K562 (cell line): ENCODE measurements at regions not wholly inside any gene's neighbourhood (a gene's known extent, or its start where the extent isn't known, plus 50 kb on each side); places are given as distances from the start of the nearest gene placed in this dataset.

ENCODE experiments used
- BRD4 ChIP-seq: fragments of 200-600 bp; sonication (generic); IDR thresholded peaks from 2 replicates; pipeline ENCODE4 v1.6.1; 2017; ENCODE audit warnings: inconsistent platforms
- HDAC6 ChIP-seq: IDR thresholded peaks from 2 replicates; pipeline ENCODE4 v1.6.1; 2012; ENCODE audit warnings: low read depth, mild to moderate bottlenecking, control low read depth, inconsistent platforms, low read length, moderate library complexity
- HEY1 ChIP-seq: fragments of 250-450 bp; sonication (Bioruptor Pico); IDR thresholded peaks from 2 replicates; pipeline ENCODE4 v1.5.0; 2020; ENCODE audit warnings: mild to moderate bottlenecking, moderate library complexity, borderline replicate concordance
- NEUROD1 ChIP-seq: fragments of 150-350 bp; IDR thresholded peaks from 2 replicates; pipeline ENCODE4 v1.6.1; 2014; ENCODE audit warnings: borderline replicate concordance, low read length, low read depth; ENCODE audit not compliant: partially characterized antibody
- RBM14 ChIP-seq: fragments of 200-400 bp; formaldehyde crosslinking; IDR thresholded peaks from 2 replicates; pipeline ENCODE4 v1.6.1; 2018; ENCODE audit warnings: low read depth, mild to moderate bottlenecking, low read length, moderate library complexity, borderline replicate concordance; ENCODE audit not compliant: insufficient read depth
- SMC3 ChIP-seq: conservative IDR thresholded peaks from 2 replicates; pipeline ENCODE4 v1.6.1; 2011; ENCODE audit warnings: low read depth, low read length, improper control_type of control experiment; ENCODE audit not compliant: insufficient read depth
- ZNF253 ChIP-seq: fragments of 250-450 bp; sonication (Bioruptor Pico); conservative IDR thresholded peaks from 2 replicates; pipeline ENCODE4 v1.6.1; 2021; ENCODE audit warnings: mild to moderate bottlenecking
- TF ChIP-seq, protein P1 (sequence below), 3 experiments: IDR thresholded peaks in 2 of 3; conservative IDR thresholded peaks in 1 of 3; 2 replicates each; pipeline ENCODE4 v1.5.1; 2011 to 2012; ENCODE audit warnings: low read length in 3 of 3, mild to moderate bottlenecking in 3 of 3, control low read depth in 2 of 3, improper control_type of control experiment in 1 of 3, inconsistent platforms in 1 of 3, low read depth in 1 of 3, mixed read lengths in 1 of 3, moderate library complexity in 1 of 3; ENCODE audit not compliant: insufficient read depth in 2 of 3
- TF ChIP-seq, protein P2 (sequence below), 2 experiments: IDR thresholded peaks; 2 replicates each; pipeline ENCODE4 v1.6.1; 2012; ENCODE audit warnings: improper control_type of control experiment in 2 of 2, low read depth in 2 of 2, low read length in 2 of 2, borderline replicate concordance in 1 of 2

DNA sequence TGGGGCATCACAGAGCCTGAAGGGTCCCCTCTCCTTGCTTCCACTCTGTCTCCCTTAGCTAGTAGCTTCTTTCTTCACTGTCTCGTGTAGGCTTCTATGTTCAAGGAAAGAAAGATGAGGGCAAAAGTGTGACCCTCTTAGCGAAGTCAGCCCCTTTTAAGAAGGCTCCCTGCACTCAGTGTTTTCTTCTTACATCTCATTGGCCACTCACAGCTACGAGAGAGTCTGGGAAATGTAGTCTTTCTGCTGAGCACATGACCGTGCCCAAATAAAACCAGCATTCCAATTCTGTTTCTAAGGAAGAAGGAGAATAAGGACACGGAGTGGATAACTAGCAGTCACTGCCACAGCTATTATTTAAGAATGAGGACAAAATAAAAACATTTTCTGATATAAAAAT lies 104.9 kb upstream of the TNR start:
- TF ChIP-seq ZNF253 (CRISPR knock-in tag) (no peak), HDAC6 (no peak), SMC3 (no peak), BRD4 (no peak), RBM14 (no peak), NEUROD1 (no peak), HEY1 (CRISPR knock-in tag) (no peak)
- TF ChIP-seq, protein P1, sequence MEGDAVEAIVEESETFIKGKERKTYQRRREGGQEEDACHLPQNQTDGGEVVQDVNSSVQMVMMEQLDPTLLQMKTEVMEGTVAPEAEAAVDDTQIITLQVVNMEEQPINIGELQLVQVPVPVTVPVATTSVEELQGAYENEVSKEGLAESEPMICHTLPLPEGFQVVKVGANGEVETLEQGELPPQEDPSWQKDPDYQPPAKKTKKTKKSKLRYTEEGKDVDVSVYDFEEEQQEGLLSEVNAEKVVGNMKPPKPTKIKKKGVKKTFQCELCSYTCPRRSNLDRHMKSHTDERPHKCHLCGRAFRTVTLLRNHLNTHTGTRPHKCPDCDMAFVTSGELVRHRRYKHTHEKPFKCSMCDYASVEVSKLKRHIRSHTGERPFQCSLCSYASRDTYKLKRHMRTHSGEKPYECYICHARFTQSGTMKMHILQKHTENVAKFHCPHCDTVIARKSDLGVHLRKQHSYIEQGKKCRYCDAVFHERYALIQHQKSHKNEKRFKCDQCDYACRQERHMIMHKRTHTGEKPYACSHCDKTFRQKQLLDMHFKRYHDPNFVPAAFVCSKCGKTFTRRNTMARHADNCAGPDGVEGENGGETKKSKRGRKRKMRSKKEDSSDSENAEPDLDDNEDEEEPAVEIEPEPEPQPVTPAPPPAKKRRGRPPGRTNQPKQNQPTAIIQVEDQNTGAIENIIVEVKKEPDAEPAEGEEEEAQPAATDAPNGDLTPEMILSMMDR (IDR thresholded peaks at IDR 0.05 in 2 of 3, conservative IDR thresholded peaks at IDR 0.05 in 1 of 3; ENCODE audit: insufficient read depth in 2 of 3, low read depth in 1 of 3, low read length in 3 of 3), result no peak
- TF ChIP-seq, protein P2, sequence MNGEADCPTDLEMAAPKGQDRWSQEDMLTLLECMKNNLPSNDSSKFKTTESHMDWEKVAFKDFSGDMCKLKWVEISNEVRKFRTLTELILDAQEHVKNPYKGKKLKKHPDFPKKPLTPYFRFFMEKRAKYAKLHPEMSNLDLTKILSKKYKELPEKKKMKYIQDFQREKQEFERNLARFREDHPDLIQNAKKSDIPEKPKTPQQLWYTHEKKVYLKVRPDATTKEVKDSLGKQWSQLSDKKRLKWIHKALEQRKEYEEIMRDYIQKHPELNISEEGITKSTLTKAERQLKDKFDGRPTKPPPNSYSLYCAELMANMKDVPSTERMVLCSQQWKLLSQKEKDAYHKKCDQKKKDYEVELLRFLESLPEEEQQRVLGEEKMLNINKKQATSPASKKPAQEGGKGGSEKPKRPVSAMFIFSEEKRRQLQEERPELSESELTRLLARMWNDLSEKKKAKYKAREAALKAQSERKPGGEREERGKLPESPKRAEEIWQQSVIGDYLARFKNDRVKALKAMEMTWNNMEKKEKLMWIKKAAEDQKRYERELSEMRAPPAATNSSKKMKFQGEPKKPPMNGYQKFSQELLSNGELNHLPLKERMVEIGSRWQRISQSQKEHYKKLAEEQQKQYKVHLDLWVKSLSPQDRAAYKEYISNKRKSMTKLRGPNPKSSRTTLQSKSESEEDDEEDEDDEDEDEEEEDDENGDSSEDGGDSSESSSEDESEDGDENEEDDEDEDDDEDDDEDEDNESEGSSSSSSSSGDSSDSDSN (IDR thresholded peaks at IDR 0.05; ENCODE audit: borderline replicate concordance in 1 of 2, low read depth in 2 of 2, low read length in 2 of 2), result no peak
